SU-DHL-6 (cell line): ENCODE measurements at regions not wholly inside any gene's neighbourhood (a gene's known extent, or its start where the extent isn't known, plus 50 kb on each side); places are given as distances from the start of the nearest gene placed in this dataset.

Source experiments
- H2AFZ ChIP-seq: fragments of 200-600 bp; sonication (generic); 2 replicates; pipeline ENCODE4 v1.6.1; 2014; ENCODE audit warnings: low read depth, mild to moderate bottlenecking, moderate library complexity, mixed read lengths, antibody characterized with exemption, low read length; ENCODE audit not compliant: severe bottlenecking
- H3F3A ChIP-seq: fragments of 200-600 bp; shearing (Covaris generic); 2 replicates; pipeline ENCODE4 v1.6.0; 2016; ENCODE audit warnings: antibody characterized with exemption, mild to moderate bottlenecking; ENCODE audit not compliant: insufficient read depth
- H3K27ac ChIP-seq: fragments of 200-600 bp; sonication (generic); 2 replicates; pipeline ENCODE4 v1.5.1; 2016; ENCODE audit warnings: low read depth, mild to moderate bottlenecking, low read length, moderate library complexity, mixed read lengths
- H3K27me3 ChIP-seq: fragments of 200-600 bp; sonication (generic), shearing (Covaris generic); 2 replicates; pipeline ENCODE4 v1.6.0; 2014; ENCODE audit warnings: mild to moderate bottlenecking, low read length
- H3K36me3 ChIP-seq: fragments of 200-600 bp; sonication (generic); 2 replicates; pipeline ENCODE4 v1.6.1; 2014; ENCODE audit warnings: mild to moderate bottlenecking, low read length, mixed read lengths
- H3K4me2 ChIP-seq: fragments of 300-600, 200-600 bp; shearing (Covaris generic), sonication (generic); 2 replicates; pipeline ENCODE4 v1.6.0; 2014; ENCODE audit warnings: low read length, low read depth, mild to moderate bottlenecking; ENCODE audit not compliant: poor library complexity, severe bottlenecking
- H3K4me3 ChIP-seq: fragments of 200-600 bp; sonication (generic); 2 replicates; pipeline ENCODE4 v1.5.1; 2014; ENCODE audit warnings: antibody characterized with exemption, low read length, mild to moderate bottlenecking, mixed read lengths; ENCODE audit not compliant: insufficient read depth, poor library complexity, severe bottlenecking
- H3K79me2 ChIP-seq: fragments of 200-600 bp; sonication (generic); 2 replicates; pipeline ENCODE4 v1.6.1; 2014; ENCODE audit warnings: mild to moderate bottlenecking, low read length, moderate library complexity; ENCODE audit not compliant: insufficient read depth
- H3K9ac ChIP-seq: fragments of 200-600 bp; sonication (generic); 2 replicates; pipeline ENCODE4 v1.7.0; 2014; ENCODE audit warnings: mild to moderate bottlenecking, low read length
- H3K9me2 ChIP-seq: fragments of 200-600 bp; sonication (generic); replicated peaks from 2 replicates; pipeline ENCODE4 v1.6.1; 2014; ENCODE audit warnings: low read length; ENCODE audit not compliant: insufficient read depth
- H3K9me3 ChIP-seq: fragments of 200-600 bp; sonication (generic); 2 replicates; pipeline ENCODE4 v1.6.1; 2014; ENCODE audit warnings: low read length, mixed read lengths; ENCODE audit not compliant: insufficient read depth
- H4K20me1 ChIP-seq: fragments of 200-600 bp; sonication (generic); 2 replicates; pipeline ENCODE4 v1.6.1; 2014; ENCODE audit warnings: low read depth, mild to moderate bottlenecking, antibody characterized with exemption, low read length, moderate library complexity, mixed read lengths
- CTCF ChIP-seq: fragments of 200-600 bp; sonication (generic); IDR thresholded peaks from one replicate; pipeline ENCODE4 v1.5.1; 2017; ENCODE audit warnings: antibody characterized with exemption, mild to moderate bottlenecking, low read length, moderate library complexity; ENCODE audit not compliant: insufficient read depth, poor library complexity, severe bottlenecking
- EZH2phosphoT487 ChIP-seq: fragments of 200-600 bp; sonication (generic), shearing (Covaris generic); conservative IDR thresholded peaks from 2 replicates; pipeline ENCODE4 v1.6.1; 2018; ENCODE audit warnings: mild to moderate bottlenecking, antibody characterized with exemption, low read length, moderate library complexity, mixed read lengths

GRCh38 chr5:65078331-65078730 is 309.6 kb downstream of the CWC27 start:
- no peaks in the 10 kb centered on the region for H3K36me3 ChIP-seq

GRCh38 chr5:65081071-65081470 is 312.3 kb downstream of the CWC27 start:
- no peaks in the 10 kb centered on the region for H3K36me3 ChIP-seq
- no peaks in the 10 kb centered on the region for H3K79me2 ChIP-seq
- no peaks in the 10 kb centered on the region for H3K9me2 ChIP-seq
- no peaks in the 10 kb centered on the region for H4K20me1 ChIP-seq
- no peak overlapping the region for H3K4me3 ChIP-seq
- no peak for TF ChIP-seq EZH2phosphoT487
- TF ChIP-seq CTCF = no peak
- H3K27ac ChIP-seq = no peak overlapping the region
- H2AFZ ChIP-seq = no peak overlapping the region
- no peaks in the 10 kb centered on the region for H3K27me3 ChIP-seq
- no peaks in the 10 kb centered on the region for H3K9me3 ChIP-seq
- no peak overlapping the region for H3K4me2 ChIP-seq
- no peak overlapping the region for H3K9ac ChIP-seq
- no peaks in the 10 kb centered on the region for H3F3A ChIP-seq

More at GRCh38 chr5:65078331-65078730, 309.6 kb downstream of the CWC27 start:
- no peaks in the 10 kb centered on the region for H3K79me2 ChIP-seq
- H3K4me2 ChIP-seq = no peak overlapping the region
- H3F3A ChIP-seq = no peaks in the 10 kb centered on the region
- no peaks in the 10 kb centered on the region for H3K9me2 ChIP-seq
- H3K9ac ChIP-seq = no peak overlapping the region
- H3K27me3 ChIP-seq = no peaks in the 10 kb centered on the region
- no peak overlapping the region for H3K27ac ChIP-seq
- no peak overlapping the region for H2AFZ ChIP-seq
- H3K9me3 ChIP-seq = no peaks in the 10 kb centered on the region
- H3K4me3 ChIP-seq = no peak overlapping the region
- TF ChIP-seq EZH2phosphoT487 (no peak), CTCF (no peak)
- no peaks in the 10 kb centered on the region for H4K20me1 ChIP-seq

GRCh38 chr5:65084795-65085515 is 316.2 kb downstream of the CWC27 start:
- Histone ChIP-seq H4K20me1 (no peaks in the 10 kb centered on the region), H3K36me3 (no peaks in the 10 kb centered on the region), H3K27ac (no peak overlapping the region), H3F3A (no peaks in the 10 kb centered on the region), H3K4me3 (no peak overlapping the region), H3K9me3 (no peaks in the 10 kb centered on the region), H3K79me2 (no peaks in the 10 kb centered on the region), H3K27me3 (no peaks in the 10 kb centered on the region), H2AFZ (no peak overlapping the region), H3K4me2 (no peak overlapping the region), H3K9me2 (no peaks in the 10 kb centered on the region), H3K9ac (no peak overlapping the region)
- no peak for TF ChIP-seq CTCF
- no peak for TF ChIP-seq EZH2phosphoT487
